GM19372 (cell line): ENCODE measurements at regions not wholly inside any gene's neighbourhood (a gene's known extent, or its start where the extent isn't known, plus 50 kb on each side); places are given as distances from the start of the nearest gene placed in this dataset.
"Not testable (repeated sequence)": the region's sequence is repeated elsewhere in the genome, so short reads cannot be mapped to it uniquely, and the experiment has no call there.

ENCODE experiments used
- ATAC-seq: cut with Tn5 transposase; IDR thresholded peaks from one replicate; pipeline ENCODE4 v1.9.1; 2021; ENCODE audit warnings: mild to moderate bottlenecking, low read depth, moderate library complexity; ENCODE audit not compliant: unreplicated experiment

DNA sequence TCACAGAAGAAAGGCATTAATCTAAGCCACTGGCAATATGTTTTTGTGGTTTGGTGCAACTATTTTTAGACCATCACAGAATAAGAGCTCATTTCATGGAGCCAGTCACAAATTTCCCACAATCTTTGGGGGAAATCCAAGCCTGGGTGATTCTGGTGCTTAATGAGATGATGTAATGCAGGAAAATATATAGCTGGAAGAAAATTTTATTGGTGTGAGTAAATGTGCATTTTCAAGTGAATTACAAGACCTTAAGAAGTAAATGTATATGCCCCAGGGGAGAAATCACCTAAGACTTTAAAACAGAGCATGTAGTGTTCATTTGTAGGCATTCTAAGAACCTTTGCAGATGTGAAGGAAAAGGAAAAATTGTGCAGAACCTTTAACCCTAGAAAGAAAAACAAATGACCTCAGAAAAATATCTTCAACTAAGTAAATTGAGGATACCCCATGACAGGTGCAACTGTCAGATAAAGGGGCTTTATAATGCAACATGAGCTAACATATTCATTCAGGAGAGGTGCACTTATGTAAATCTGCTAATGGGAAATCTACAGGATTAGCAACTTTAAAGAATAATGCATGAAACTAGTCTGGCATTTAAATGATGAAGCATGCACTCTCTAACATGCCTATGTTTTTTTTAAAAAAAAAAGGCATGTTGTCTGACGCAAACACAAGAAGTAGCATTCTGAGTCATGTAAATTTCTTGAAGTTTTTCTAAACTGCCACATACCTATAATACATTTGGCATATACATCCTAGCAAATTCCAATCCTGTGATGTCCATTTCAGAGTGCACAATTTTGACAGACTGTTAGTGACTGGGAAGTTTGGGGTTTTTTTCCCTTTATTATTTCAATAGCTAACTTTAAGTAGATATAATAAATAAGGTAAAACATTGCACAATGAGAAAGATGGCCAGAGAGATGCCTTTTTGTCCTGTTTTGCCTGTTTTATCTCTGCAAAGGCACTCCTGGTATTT lies 105.1 kb downstream of the MEX3B start:
- no peak for ATAC-seq

GRCh38 chr15:81939604-81940440 lies 106.0 kb downstream of the MEX3B start:
- no peak for ATAC-seq

DNA sequence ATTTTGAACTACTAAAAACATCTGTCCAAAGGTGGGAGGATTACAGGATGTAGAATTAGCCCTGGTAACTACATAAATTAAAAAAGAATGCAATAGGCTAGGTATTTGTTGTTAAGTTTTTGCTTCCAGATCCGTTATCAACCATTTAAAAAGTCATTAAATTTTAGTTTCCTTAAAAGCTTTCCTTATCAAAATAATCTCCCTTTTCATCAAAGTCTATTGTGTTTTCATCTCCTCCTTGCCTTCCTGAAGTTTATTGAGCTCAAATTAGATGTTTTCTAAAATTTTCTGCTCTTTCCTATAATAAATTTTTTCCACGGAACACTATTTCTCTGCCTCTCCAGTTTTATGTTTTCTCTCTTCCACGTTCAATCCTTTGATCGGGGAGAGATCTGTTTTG lies 108.6 kb downstream of the MEX3B start:
- ATAC-seq = no peak

DNA sequence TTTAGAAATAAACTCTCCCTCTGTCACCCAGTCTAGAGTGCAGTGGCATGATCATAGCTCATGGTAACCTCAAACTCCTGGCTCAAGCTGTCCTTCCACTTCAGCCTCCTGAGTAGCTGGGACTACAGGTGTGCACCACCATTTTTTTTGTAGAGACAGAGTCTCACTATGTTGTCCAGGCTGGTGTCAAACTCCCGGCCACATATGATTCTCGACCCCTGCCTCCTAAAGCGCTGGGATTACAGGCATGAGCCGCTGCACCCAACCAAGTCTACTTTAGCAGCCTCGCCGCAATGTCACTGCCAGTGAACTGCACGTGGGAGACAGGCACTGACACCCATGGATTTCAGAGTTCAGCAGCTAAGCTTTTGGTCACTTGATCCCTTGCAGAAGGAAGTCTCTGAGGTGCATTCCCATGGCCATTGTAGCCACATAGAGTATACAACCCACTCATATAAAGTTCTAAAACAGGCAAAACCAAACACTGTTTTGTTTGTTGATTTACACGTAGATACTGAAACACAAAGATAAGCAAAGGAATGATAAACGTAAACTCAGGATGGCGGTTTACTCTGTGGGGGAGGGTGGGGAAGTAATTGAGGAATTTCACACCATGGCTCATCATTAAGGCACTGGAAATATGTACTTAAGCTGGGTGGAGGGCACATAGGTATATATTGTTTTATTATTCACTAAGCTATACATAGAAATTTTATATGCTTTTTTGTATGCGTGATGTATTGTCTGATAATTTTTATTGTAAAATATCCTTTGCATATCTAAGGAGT lies 115.0 kb downstream of the MEX3B start:
- ATAC-seq = no peak

DNA sequence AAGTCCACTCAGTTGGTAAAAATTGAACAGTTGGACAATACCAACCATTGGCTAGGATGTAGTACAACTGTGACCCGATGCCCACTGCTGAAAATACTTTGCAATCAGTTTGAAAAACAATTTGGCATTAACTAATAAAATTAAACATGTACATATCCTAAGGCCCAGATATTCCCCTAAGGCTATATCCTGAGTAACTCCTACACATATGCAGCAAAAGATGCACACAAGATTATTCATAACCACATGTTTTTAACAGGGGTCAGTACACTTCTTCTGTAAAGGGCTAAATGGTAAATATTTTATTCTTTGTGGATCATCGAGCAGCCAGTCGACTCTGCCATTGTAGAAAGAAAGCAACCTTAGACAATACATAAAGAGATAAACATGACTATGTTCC lies 116.3 kb downstream of the MEX3B start:
- no peak for ATAC-seq

DNA sequence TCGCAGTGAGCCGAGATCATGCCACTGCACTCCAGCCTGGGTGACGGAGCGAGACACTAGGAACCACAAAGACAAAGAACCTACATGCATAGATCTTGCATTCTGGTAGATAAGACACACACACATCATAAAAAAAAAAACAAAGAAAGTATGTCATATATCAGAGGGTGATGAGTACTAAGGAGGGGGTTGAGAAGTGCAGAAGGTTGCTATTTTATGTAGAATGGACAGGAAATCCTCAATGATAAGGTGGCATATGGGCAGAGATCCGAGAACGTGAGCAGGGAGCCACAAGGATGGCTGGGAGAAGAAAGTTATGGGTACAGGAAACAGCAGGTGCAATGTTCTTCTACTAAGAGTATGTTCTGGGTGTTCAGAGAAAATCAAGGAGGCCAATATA lies 118.8 kb downstream of the MEX3B start:
- ATAC-seq = no peak

- ATAC-seq = no peak
Observed at GRCh38 chr15:81924729-81925128, 121.1 kb downstream of the MEX3B start.

GRCh38 chr15:81923561-81924350 lies 122.1 kb downstream of the MEX3B start:
- ATAC-seq = no peak

GRCh38 chr15:81922143-81922542 lies 123.7 kb downstream of the MEX3B start:
- no peak for ATAC-seq

GRCh38 chr15:81921163-81921562 lies 124.7 kb downstream of the MEX3B start:
- ATAC-seq = no peak

- ATAC-seq = not testable (repeated sequence)
Observed at GRCh38 chr15:81918767-81919166, 127.1 kb downstream of the MEX3B start.

DNA sequence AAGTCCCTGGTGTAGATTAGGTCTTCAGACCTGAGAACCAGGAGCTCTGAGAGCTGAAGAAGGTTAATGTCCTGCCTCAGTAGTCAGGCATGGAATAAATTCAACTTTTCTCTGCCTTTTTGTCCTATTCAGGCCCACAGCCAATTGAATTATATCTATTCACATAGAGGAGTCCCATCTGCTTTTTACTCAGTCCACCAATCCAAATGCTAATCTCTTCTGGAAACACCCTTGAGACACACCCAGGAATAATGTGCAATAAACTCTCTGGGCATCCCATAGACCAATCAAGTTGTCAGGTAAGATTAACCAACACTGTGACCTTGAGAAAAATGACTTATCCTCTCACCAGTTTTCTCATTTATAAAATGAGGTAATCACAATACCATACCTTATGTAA lies 129.4 kb downstream of the MEX3B start:
- no peak for ATAC-seq

DNA sequence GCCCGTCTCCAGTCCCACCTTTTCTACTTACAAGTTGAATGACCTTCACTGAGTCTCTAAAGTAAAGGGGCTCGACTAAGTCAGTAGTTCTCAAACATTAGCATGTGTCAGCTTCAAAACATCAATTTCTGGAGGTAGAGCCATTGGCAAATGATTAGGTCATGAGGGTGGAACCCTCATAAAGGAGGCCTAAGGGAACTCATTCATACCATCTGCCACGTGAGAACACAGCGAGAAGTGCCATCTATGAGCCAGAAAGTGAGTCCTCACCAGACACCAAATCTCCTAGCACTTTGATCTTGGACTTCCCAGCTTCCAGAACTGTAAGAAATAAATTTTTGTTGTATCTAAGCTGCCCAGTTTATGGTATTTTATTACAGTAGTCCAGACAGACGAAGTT lies 129.8 kb downstream of the MEX3B start:
- no peak for ATAC-seq

- no peak for ATAC-seq
Observed at GRCh38 chr15:81914734-81915256, 131.0 kb downstream of the MEX3B start.

DNA sequence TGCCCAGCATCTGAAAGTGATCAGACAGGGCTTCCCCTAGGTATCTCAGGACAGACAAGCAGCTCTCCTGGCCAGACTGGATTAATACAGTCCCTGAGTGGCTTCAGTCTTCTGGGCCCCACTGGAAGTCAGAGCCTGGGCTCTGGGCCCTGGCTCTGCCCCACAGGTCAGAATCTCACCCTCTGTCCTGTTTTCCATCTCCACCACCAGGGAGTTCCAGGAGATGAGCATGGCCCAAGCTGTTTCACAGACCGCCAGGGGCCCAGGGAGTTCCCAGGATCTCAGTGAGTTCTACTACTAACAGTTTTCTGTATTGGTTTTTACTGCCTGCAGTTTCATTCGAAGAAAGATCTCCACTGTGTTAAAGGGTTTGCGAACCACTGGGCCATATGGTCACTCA lies 131.5 kb downstream of the MEX3B start:
- ATAC-seq = no peak

DNA sequence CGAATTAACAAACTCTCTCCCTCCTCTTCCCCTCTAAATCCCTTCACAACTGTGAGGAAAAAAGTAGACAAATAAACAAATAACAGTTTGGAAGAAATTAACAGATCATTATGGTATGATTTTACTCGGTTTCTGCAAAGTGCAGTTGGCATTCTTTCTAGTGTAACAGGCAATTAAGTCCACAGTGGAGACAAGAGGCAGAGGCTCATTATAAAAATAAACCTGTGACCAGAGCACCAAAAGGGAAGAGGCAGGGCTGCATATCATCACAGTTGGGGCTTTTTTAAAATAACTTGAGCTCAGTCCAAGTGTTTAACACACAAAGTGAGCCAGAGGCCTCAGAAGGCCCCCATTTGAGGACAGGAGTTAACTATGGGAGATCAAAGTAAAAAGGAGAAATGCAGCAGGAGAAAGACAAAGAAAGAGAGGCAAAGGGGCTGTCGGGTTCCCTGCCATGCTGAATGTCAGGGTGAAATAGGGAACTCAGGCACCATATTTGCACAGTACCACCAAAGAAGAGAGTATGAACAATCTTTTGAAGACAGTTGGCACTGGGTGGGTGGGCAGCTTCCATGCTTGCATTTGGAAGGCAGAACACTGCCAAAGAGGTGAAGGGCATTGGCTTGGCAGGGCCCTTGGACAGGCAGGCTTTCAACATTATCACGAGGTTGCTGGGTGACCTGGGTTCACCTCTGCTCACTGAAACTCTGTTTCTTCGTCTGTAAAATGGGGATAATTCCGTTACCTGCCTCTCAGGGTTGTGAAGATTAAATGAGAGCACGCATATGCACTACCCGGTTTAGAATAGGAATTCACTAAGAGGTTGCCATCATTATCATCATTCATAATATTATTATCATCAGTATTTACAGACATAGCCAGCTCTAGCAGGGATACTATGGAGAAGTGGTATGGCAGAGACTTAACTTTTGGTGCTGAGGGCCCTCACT lies 134.5 kb downstream of the MEX3B start:
- ATAC-seq = no peak

GRCh38 chr15:81910355-81911021 lies 135.3 kb downstream of the MEX3B start:
- ATAC-seq = no peak

GRCh38 chr15:81909011-81909358 lies 136.8 kb downstream of the MEX3B start:
- ATAC-seq = no peak
